NCI-H1092 (cell line): ENCODE measurements at regions not wholly inside any gene's neighbourhood (a gene's known extent, or its start where the extent isn't known, plus 50 kb on each side); places are given as distances from the start of the nearest gene placed in this dataset.
"Not testable (repeated sequence)": the region's sequence is repeated elsewhere in the genome, so short reads cannot be mapped to it uniquely, and the experiment has no call there.

Experiments used
- DNase-seq: peaks from one replicate; lab custom pipeline; 2025; lab: John Stamatoyannopoulos, UW

GRCh38 chr1:60916906-60917305 is 165.5 kb upstream of the NFIA start:
- no peak for DNase-seq

GRCh38 chr1:60916199-60916598 is 166.2 kb upstream of the NFIA start:
- DNase-seq = no peak

DNA sequence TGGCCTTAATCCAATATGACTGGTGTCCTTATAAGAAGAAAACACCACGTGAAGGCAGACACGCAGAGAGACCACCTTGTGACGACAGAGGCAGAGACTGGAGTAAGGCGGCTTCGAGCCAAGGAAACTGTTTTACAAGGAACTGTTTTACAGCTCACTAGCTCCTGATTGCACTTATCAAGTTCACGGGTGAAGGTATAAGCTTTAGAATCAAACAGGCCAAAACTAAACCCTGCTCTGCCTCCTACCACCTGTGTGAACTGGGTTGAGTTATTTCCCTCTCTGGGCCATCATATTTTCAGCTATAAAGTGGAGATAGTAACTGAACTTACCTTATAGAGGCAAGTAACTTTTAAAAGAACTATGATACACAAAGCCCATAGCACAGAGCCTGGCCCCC is 166.9 kb upstream of the NFIA start:
- DNase-seq = no peak

DNA sequence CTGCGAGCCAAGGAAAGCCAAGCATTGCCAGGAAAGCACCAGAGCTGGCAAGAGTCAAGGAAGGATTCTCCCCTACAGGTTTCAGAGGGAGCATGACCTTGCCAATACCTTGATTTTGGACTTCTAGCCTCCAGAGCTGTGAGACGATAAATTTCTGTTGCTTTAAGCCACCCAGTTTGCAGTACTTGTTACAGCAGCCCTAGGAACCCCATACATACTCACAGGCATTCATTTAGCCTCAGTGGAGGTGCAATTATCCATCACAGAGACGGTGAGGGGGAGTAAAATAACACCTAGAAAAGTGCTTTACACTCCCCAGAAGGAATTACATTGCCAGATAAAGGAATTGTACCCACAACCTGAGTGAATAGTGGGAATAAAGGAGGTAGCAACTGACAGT is 167.4 kb upstream of the NFIA start:
- DNase-seq = no peak

- not testable (repeated sequence) for DNase-seq
Observed at GRCh38 chr1:60913708-60914107, 168.7 kb upstream of the NFIA start.

DNA sequence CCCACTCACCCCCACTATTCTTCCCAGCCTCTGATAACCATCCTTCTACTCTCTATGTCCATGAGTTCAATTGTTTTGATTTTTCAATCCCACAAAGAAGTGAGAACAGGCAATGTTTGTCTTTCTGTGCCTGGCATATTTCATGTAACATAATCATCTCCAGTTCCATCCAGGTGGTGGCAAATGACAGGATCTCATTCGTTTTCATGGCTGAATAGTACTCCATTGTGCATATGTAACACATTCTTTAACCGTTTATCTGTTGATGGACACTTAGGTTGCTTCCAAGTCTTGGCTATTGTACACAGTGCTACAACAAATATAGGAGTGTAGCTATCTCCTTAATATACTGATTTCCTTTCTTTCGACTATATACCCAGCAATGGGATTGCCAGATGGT is 169.3 kb upstream of the NFIA start:
- no peak for DNase-seq

- DNase-seq = peak; percentile 67
Observed at GRCh38 chr1:60911966-60912697, 170.2 kb upstream of the NFIA start.

DNA sequence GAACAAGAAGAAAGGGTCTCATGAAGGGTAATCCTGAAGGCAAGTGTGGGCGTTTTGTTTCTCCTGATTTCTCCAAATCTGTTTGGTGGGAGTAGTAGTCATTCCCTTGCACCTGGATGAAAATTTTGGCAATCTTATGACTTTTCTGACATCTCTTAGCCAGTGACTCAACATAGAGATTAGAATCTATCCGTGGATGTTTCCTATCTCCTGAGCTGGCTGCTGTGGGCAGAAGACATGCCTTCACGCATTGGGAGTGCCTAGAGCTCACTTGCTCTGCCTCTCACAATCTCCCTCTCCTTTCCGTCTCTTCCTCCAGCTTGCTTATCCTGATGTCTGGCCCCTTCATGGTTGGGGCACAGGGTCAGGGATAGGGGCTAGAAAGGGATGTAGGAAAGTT is 174.2 kb upstream of the NFIA start:
- no peak for DNase-seq

- DNase-seq = no peak
Observed at GRCh38 chr1:60906526-60906925, 175.8 kb upstream of the NFIA start.

- DNase-seq = no peak
Observed at GRCh38 chr1:60906039-60906438, 176.3 kb upstream of the NFIA start.

DNA sequence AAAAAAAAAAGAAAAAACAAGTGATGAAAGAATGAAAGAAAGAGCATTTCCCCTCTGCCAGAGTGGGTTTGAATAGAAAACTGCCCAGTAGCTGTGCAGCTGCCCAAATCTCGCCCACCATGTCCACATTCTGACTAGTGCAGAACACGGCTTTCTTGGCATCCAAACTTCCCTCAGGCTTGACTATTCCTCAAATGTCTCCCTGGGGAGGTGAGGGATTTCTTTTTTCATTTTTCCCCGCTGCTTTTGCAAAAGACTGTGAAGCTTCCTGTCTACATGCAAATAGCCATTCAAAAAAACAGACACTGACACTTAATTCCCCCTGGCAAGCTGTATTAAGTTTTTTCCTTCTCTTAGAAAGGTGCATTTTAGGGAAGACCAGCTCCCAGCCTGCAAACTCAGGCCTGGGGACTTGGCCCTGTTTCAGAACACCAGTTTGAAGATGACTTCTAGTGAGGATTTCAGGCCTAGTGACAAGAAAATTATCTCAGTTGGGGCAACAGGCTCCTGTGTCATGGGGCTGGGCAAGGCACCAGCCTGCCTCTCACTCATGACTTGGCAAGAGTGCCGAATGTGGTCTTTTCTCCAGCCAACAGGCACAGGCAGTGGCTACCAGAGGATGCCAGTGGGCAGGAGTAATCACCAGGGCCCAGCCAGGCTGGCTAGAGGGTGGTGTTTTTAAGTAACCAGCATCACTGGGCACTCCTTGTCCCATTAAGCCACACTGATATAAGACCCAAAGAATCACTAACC is 178.1 kb upstream of the NFIA start:
- no peak for DNase-seq

- DNase-seq = peak; percentile 21
Observed at GRCh38 chr1:60903591-60903990, 178.8 kb upstream of the NFIA start.

- no peak for DNase-seq
Observed at GRCh38 chr1:60899464-60899863, 182.9 kb upstream of the NFIA start.

DNA sequence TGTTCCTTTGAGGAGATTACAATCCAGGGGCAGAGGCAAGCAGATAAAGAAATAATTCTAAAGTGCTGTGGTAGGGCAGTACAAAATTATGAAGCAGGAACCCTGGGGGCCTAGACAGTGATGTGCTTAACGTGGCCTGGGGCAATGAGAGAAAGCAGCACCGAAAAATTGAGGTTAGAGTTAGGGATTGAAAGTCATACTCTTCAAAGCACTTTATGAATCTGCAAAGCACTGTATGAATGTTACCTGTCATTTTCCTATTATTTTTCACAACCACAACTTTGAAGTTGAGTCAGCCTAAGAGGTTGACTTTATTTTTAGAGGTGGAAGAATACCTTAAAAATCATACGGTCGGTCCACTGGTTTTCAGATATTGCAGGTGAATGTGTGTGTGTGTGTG is 183.4 kb upstream of the NFIA start:
- no peak for DNase-seq

- no peak for DNase-seq
Observed at GRCh38 chr1:60898413-60898812, 183.9 kb upstream of the NFIA start.

GRCh38 chr1:60896701-60897363 is 185.5 kb upstream of the NFIA start:
- DNase-seq = no peak

GRCh38 chr1:60895701-60896100 is 186.7 kb upstream of the NFIA start:
- no peak for DNase-seq

DNA sequence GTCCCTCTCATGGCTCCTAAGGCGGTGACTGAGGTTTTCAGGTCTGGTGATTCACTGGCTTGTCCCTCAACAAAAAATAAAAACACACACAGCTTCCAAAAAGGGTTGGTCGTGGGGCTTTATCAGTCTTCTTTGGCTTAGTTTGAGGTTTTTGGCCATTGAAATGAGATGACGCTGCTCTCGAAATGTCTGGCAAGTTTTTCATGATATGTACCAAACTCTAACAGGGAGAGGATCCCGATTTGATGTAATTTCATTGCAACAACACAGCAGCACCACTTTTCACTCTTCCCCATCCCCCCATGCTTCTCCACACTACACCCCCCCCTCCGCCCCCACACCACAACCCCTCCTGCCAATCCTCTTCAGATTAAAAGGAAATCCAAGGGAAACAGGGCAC is 187.1 kb upstream of the NFIA start:
- DNase-seq = no peak

GRCh38 chr1:60894741-60895140 is 187.6 kb upstream of the NFIA start:
- DNase-seq = no peak

DNA sequence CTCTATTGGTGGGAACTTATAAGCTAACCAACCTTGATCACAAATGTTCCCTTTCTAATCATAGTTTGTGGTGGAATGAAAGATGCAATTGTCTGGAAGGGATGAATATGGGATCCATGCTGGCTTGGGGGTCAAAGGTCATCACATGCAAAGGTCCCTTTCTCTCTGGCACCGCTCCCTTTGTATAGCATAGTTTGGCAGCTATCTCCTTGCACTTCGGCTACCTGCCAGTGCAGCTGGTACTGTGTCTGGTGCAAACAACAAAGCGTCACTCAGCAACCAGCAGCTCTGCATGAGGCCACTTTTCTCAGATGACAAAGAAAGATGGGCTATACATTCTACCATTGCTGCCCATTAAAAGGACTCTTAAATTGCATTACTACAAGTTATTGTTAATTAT is 188.2 kb upstream of the NFIA start:
- no peak for DNase-seq

GRCh38 chr1:60893136-60893930 is 189.0 kb upstream of the NFIA start:
- DNase-seq = no peak

DNA sequence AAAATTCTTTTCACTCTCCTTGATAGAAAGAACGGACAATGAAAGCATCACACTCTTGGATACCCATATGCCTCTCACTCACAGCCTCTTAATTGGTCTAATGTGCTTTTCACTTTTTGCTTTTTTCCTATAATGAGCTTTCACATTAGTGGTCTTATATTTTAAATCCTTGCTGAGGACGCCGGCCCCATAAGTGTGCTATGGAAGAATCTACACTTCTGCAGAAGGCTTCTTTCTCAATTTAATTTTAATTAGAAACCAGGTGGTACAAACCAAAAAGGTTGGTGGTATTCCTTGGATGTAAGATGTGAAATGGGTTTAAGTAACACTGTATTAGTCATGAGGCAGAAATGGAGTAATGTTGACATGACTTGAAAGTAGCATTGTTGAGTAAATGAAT is 190.6 kb upstream of the NFIA start:
- DNase-seq = no peak
